PC-3 (cell line): ENCODE measurements at regions not wholly inside any gene's neighbourhood (a gene's known extent, or its start where the extent isn't known, plus 50 kb on each side); places are given as distances from the start of the nearest gene placed in this dataset.

Experiments used
- EZH2phosphoT487 ChIP-seq: fragments of 300-600 bp; sonication (generic); IDR thresholded peaks from 2 replicates; pipeline ENCODE4 v1.6.1; 2018; ENCODE audit warnings: mild to moderate bottlenecking, antibody characterized with exemption, low read length, borderline replicate concordance
- TF ChIP-seq, protein P1 (sequence below): fragments of 300-600 bp; sonication (generic); conservative IDR thresholded peaks from 2 replicates; pipeline ENCODE4 v1.5.1; 2017; ENCODE audit warnings: antibody characterized with exemption, low read depth, mild to moderate bottlenecking, low read length

DNA sequence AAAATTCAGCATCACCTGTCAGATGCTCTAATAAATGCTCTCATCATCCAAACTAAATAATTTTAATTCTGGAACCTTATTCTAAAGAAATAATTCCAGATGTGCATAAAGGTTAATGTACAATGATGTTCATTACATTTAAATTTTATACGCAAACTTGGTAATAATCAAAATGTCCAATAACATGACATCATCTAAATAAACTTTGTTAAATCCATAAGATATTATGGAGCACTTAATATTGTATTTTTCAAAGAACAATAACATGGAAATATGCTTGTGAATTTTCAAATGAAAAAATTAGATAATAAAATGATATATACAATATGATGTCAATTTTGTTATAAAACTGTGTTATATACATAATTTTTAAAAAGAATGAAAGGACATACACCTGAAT lies 92.1 kb upstream of the ZCCHC13 start:
- TF ChIP-seq, protein P1, sequence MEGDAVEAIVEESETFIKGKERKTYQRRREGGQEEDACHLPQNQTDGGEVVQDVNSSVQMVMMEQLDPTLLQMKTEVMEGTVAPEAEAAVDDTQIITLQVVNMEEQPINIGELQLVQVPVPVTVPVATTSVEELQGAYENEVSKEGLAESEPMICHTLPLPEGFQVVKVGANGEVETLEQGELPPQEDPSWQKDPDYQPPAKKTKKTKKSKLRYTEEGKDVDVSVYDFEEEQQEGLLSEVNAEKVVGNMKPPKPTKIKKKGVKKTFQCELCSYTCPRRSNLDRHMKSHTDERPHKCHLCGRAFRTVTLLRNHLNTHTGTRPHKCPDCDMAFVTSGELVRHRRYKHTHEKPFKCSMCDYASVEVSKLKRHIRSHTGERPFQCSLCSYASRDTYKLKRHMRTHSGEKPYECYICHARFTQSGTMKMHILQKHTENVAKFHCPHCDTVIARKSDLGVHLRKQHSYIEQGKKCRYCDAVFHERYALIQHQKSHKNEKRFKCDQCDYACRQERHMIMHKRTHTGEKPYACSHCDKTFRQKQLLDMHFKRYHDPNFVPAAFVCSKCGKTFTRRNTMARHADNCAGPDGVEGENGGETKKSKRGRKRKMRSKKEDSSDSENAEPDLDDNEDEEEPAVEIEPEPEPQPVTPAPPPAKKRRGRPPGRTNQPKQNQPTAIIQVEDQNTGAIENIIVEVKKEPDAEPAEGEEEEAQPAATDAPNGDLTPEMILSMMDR: no peak
- no peak for TF ChIP-seq EZH2phosphoT487
